Hepatocyte (in vitro differentiated cells): ENCODE measurements at regions not wholly inside any gene's neighbourhood (a gene's known extent, or its start where the extent isn't known, plus 50 kb on each side); places are given as distances from the start of the nearest gene placed in this dataset.

Experiments
- EZH2 ChIP-seq: fragments of 200-600 bp; sonication (generic); IDR thresholded peaks from 2 replicates; pipeline ENCODE4 v1.6.1; 2016; ENCODE audit warnings: antibody characterized with exemption, mild to moderate bottlenecking, borderline replicate concordance
- EZH2phosphoT487 ChIP-seq: fragments of 200-600 bp; sonication (generic); IDR thresholded peaks from one replicate; pipeline ENCODE4 v1.6.1; 2018; ENCODE audit warnings: antibody characterized with exemption, mild to moderate bottlenecking, low read depth, moderate library complexity; ENCODE audit not compliant: unreplicated experiment, severe bottlenecking
- TF ChIP-seq, protein P1 (sequence below): fragments of 200-600 bp; sonication (generic); IDR thresholded peaks from 2 replicates; pipeline ENCODE4 v1.5.1; 2016; ENCODE audit warnings: antibody characterized with exemption, mild to moderate bottlenecking; ENCODE audit not compliant: poor library complexity

DNA sequence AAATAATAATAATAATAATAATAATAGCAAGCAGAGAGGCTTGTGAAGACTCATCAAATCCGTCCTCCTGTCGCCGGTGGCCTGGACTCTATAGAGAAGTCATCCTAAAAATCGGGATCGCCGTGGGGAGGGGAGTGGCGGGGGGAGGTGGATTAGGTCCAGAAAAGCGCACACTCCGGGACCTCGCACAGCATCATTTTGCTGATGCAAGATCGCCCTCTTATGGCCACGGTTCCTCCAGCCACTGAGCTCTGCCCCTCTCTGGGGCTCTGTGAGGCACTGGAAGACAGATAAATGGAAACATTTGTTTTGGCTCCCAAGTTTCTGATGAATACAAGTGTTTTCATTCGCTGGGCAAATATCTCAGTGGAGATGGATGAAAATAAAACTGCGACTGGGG, 612.0 kb downstream of the MATN1 start:
- TF ChIP-seq, protein P1, sequence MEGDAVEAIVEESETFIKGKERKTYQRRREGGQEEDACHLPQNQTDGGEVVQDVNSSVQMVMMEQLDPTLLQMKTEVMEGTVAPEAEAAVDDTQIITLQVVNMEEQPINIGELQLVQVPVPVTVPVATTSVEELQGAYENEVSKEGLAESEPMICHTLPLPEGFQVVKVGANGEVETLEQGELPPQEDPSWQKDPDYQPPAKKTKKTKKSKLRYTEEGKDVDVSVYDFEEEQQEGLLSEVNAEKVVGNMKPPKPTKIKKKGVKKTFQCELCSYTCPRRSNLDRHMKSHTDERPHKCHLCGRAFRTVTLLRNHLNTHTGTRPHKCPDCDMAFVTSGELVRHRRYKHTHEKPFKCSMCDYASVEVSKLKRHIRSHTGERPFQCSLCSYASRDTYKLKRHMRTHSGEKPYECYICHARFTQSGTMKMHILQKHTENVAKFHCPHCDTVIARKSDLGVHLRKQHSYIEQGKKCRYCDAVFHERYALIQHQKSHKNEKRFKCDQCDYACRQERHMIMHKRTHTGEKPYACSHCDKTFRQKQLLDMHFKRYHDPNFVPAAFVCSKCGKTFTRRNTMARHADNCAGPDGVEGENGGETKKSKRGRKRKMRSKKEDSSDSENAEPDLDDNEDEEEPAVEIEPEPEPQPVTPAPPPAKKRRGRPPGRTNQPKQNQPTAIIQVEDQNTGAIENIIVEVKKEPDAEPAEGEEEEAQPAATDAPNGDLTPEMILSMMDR = peak; percentile 71
- no peak for TF ChIP-seq EZH2phosphoT487
- no peak for TF ChIP-seq EZH2
